T-helper 1 cell (primary cell): ENCODE measurements at regions not wholly inside any gene's neighbourhood (a gene's known extent, or its start where the extent isn't known, plus 50 kb on each side); places are given as distances from the start of the nearest gene placed in this dataset.
"Not testable (repeated sequence)": the region's sequence is repeated elsewhere in the genome, so short reads cannot be mapped to it uniquely, and the experiment has no call there.

Experiments
- DNase-seq, 5 donors: peaks; one replicate each; pipeline ENCODE4 v3.0.0-alpha.2; 2012 to 2020

GRCh38 chr3:72068621-72069020, 283.7 kb upstream of the PROK2 start:
- no peak for DNase-seq

GRCh38 chr3:72067721-72068120, 282.8 kb upstream of the PROK2 start:
- no peak for DNase-seq

GRCh38 chr3:72065872-72066641, 281.1 kb upstream of the PROK2 start:
- no peak for DNase-seq

GRCh38 chr3:72065236-72065635, 280.3 kb upstream of the PROK2 start:
- DNase-seq: no peak

- not testable (repeated sequence) for DNase-seq
These were observed 279.8 kb upstream of the PROK2 start for GRCh38 chr3:72064727-72065126.

GRCh38 chr3:72062017-72062416, 277.1 kb upstream of the PROK2 start:
- no peak for DNase-seq

- no peak for DNase-seq
These were observed 275.6 kb upstream of the PROK2 start for GRCh38 chr3:72060447-72061034.

- no peak for DNase-seq
These were observed 273.6 kb upstream of the PROK2 start for GRCh38 chr3:72058493-72059081.

- no peak for DNase-seq
These were observed 270.5 kb upstream of the PROK2 start for GRCh38 chr3:72055436-72055835.

GRCh38 chr3:72054976-72055375, 270.0 kb upstream of the PROK2 start:
- no peak for DNase-seq

- no peak for DNase-seq
These were observed 268.0 kb upstream of the PROK2 start for GRCh38 chr3:72052841-72053409.

- DNase-seq: no peak
These were observed 265.8 kb upstream of the PROK2 start for GRCh38 chr3:72050771-72051170.

GRCh38 chr3:72050048-72050632, 265.2 kb upstream of the PROK2 start:
- DNase-seq: no peak

GRCh38 chr3:72049300-72049699, 264.4 kb upstream of the PROK2 start:
- DNase-seq: no peak

GRCh38 chr3:72048873-72049272, 263.9 kb upstream of the PROK2 start:
- DNase-seq: no peak

- DNase-seq: no peak
These were observed 262.4 kb upstream of the PROK2 start for GRCh38 chr3:72047221-72047871.

GRCh38 chr3:72044231-72044855, 259.4 kb upstream of the PROK2 start:
- DNase-seq: no peak

- DNase-seq: no peak
These were observed 258.5 kb upstream of the PROK2 start for GRCh38 chr3:72043204-72044133.

- no peak for DNase-seq
These were observed 257.7 kb upstream of the PROK2 start for GRCh38 chr3:72042397-72043203.

- DNase-seq: no peak
These were observed 256.6 kb upstream of the PROK2 start for GRCh38 chr3:72041511-72041910.
